ENCODE measurements at regions not wholly inside any gene's neighbourhood (a gene's known extent, or its start where the extent isn't known, plus 50 kb on each side); places are given as distances from the start of the nearest gene placed in this dataset.

GRCh38 chr16:55072976-55073375 lies 142.3 kb downstream of the IRX5 start:
- TF ChIP-seq POLR2A (IDR thresholded peaks at IDR 0.05; ENCODE audit: low read depth, low read length) (no peak), CHD1 (IDR thresholded peaks at IDR 0.05; ENCODE audit: low read depth, low read length) (no peak), USF2 (IDR thresholded peaks at IDR 0.05; ENCODE audit: low read depth, low read length) (no peak), SMC3 (IDR thresholded peaks at IDR 0.05; ENCODE audit: low read depth, low read length) (no peak), CEBPB (IDR thresholded peaks at IDR 0.05; ENCODE audit: low read depth, low read length) (no peak), RAD21 (IDR thresholded peaks at IDR 0.05; ENCODE audit: low read length) (no peak), MAFK (IDR thresholded peaks at IDR 0.05; ENCODE audit: low read depth, low read length) (no peak)
- TF ChIP-seq, protein P1, sequence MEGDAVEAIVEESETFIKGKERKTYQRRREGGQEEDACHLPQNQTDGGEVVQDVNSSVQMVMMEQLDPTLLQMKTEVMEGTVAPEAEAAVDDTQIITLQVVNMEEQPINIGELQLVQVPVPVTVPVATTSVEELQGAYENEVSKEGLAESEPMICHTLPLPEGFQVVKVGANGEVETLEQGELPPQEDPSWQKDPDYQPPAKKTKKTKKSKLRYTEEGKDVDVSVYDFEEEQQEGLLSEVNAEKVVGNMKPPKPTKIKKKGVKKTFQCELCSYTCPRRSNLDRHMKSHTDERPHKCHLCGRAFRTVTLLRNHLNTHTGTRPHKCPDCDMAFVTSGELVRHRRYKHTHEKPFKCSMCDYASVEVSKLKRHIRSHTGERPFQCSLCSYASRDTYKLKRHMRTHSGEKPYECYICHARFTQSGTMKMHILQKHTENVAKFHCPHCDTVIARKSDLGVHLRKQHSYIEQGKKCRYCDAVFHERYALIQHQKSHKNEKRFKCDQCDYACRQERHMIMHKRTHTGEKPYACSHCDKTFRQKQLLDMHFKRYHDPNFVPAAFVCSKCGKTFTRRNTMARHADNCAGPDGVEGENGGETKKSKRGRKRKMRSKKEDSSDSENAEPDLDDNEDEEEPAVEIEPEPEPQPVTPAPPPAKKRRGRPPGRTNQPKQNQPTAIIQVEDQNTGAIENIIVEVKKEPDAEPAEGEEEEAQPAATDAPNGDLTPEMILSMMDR (conservative IDR thresholded peaks at IDR 0.05; ENCODE audit: low read depth, low read length) = no peak

All from IMR-90 (cell line).